ENCODE measurements at regions not wholly inside any gene's neighbourhood (a gene's known extent, or its start where the extent isn't known, plus 50 kb on each side); places are given as distances from the start of the nearest gene placed in this dataset.

DNA sequence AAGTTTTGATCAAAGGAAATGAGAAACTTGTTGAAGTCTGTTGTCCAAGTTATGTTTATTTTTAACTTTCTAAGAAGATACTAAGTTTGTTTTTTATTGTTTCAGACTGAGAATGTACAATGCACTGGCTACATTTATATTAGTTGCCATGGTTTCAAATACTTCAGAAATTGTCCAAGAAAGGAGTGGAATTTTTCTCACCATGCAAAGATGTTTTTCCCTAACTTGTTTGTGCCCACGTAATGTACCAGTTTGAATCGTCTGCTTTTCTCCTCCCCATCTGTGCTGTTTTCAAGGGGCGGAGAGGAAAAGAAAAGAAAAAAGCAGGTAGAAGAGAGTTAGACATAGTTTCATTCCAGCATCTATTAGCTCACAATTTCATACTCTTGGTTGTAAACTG, 407.0 kb downstream of the KCTD16 start:
- DNase-seq = no peak

DNA sequence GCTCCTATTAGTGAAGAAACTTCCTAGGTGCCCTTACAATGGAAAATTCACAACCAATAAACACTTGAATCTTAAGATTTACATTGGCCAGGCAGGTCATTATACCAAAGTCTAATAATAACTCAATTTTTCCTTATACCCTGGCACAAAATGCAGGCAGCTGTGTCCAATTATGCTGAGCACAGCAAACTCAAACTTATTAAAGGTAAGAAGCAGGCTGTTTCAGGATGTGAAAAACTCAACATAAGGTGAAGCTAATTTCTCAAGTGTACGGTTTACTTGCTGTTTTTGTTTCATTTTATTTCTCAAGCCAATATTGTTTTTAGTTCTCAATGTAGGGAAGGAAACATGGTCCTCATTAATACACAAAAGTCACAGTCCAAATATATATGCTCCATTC, 405.1 kb downstream of the KCTD16 start:
- DNase-seq = no peak

DNA sequence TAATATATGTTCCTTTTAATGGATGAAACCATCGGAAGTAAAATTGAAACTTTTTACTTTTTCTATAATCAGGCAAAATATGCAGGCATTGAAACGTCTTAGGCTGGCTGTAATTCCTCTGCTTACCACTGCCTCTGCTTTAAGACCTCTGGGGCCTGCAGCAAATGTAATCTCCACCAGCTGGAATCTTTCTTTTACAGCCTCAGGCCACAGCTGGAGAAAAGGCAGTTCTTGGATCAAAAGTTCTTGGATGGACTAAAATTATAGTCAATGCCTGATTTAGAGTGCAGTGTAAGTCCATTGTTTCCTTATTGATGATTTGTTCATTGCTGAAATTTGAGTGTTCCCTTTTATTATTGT, 396.7 kb downstream of the KCTD16 start:
- DNase-seq = no peak

DNA sequence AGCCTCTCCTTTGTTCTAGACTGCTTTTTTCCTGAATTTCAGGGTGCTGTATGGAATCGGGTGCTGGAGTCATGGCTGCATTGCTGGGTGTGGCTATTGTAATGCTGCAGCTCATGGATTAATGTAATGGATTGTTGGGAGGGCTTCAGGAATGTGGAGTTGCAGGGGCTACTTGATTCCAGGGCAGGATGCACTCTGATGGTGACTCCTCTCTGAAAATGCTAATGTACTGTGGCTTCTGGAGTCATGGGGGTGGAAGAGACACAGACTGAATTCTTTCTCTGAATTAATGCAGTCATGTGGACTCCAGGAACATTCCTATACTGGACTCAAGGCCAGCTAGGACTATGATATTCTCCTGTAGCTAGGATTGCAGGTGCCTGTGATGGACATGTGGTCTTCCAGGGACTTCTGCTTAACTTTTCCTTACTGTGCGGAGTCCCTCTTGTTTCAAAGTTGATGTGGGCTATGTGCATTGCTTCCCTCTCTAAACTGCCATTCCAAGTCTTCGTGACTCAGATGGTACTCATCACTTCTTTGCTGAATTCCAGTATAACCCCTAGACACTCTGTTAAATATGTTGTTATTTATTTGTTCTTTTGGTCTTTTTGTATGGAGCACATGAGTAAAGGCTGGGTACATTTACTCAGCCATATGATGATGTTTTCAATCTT, 396.2 kb downstream of the KCTD16 start:
- DNase-seq = no peak

DNA sequence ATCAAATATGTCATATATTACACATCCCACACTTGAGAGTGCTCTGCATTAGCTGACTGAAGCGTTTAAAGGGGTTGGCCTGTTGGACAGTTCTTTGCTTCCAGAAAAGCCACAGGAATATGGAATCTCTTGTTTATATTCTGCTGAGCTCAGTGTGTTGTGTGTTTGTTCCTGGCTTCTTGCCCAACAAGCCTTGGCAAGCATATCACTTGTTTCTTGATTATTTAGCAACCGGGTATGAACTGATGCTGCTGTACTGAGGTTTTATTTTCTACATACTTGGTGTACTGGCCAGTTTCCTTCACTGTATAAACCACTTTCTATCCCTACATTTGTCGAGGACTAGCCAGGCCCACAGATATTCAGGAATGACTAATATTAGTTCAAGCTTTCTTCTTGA, 378.9 kb downstream of the KCTD16 start:
- DNase-seq = no peak

DNA sequence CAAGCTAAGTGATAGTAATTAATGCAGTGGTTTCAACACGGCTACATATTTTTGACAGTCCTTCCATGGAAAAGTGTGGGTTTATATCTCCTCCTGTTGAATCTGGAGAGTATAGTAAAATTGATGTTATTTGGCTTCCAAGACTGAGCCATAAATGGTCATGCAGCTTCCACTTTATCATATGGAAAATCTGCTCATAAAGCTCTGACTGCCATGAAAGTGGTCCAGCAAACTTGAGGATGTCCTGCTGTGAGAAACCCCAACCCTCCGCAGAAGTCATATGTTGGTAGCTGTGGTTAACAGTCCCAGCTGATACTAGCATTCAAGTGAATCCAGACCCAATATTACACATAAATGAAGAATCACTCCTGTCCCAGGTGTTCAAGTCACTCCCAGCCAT, 378.3 kb downstream of the KCTD16 start:
- DNase-seq = no peak

DNA sequence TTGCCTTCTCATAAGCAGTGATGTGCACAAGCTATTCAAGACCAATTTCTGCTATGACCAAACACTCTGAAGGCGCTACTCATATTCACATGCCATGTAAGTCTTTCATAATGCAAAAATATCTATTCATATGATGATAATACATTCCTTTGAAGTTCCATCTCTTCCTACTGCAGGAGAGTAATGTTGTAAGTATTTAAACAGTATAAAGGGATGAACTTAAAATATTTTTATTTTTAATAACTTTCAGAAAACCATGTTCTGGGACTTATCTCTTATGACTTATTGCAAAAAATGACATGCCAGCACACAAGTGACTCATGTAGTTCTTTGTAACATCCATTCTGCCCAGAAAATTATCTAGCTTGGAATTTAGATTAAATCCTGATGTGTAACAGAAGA, 376.4 kb downstream of the KCTD16 start:
- DNase-seq = no peak

DNA sequence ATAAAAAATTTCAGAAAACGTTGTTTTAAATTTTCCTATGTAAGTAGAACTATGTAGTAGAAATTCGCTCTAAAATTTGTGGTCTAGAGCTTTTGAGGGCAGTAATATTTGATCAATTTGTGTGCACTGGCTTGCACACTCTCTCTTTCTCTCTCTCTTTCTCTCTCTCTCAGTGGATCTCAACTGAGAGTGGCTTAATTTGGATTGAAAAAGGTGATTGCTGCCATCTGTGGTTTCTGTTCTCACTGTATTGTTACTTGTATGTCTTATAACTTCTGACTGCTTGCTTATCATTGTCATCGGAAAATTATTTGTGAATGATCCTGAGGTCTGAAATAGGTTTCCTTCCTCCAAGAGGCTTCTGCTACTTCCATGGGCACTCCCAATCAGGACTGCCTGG, 368.2 kb downstream of the KCTD16 start:
- DNase-seq = no peak
